HepG2 (cell line): ENCODE measurements at regions not wholly inside any gene's neighbourhood (a gene's known extent, or its start where the extent isn't known, plus 50 kb on each side); places are given as distances from the start of the nearest gene placed in this dataset.

ENCODE experiments used
- AKNA ChIP-seq: sonication (generic); formaldehyde crosslinking; IDR thresholded peaks from 2 replicates; pipeline ENCODE4 v1.4.0; 2020; ENCODE audit warnings: missing genetic modification reagents, borderline replicate concordance
- ATF3 ChIP-seq: sonication (generic); formaldehyde crosslinking; IDR thresholded peaks from 2 replicates; pipeline ENCODE4 v1.4.0; 2020; ENCODE audit warnings: missing genetic modification reagents
- CENPBD1 ChIP-seq: sonication (generic); formaldehyde crosslinking; IDR thresholded peaks from 2 replicates; pipeline ENCODE4 v1.8.0; 2022; ENCODE audit warnings: missing genetic modification reagents, low read depth, mild to moderate bottlenecking, borderline replicate concordance
- CHD2 ChIP-seq: IDR thresholded peaks from 2 replicates; pipeline ENCODE4 v1.6.1; 2011; ENCODE audit warnings: low read depth, low read length, improper control_type of control experiment
- CTCF ChIP-seq: sonication (generic); formaldehyde crosslinking; IDR thresholded peaks from 2 replicates; pipeline ENCODE4 v1.5.0; 2020; ENCODE audit warnings: mild to moderate bottlenecking, missing genetic modification reagents, moderate library complexity
- FOXA3 ChIP-seq: IDR thresholded peaks from 2 replicates; pipeline ENCODE4 v1.6.1; 2016; ENCODE audit warnings: missing genetic modification reagents, missing compliant biosample characterization
- NFKBIZ ChIP-seq: IDR thresholded peaks from 2 replicates; pipeline ENCODE4 v1.6.1; 2018; ENCODE audit warnings: missing genetic modification reagents, missing compliant biosample characterization
- PLSCR1 ChIP-seq: sonication (generic); formaldehyde crosslinking; IDR thresholded peaks from 2 replicates; pipeline ENCODE4 v1.5.0; 2020; ENCODE audit warnings: missing genetic modification reagents, mild to moderate bottlenecking, borderline replicate concordance
- ZBTB40 ChIP-seq, 2 experiments: fragments of 450-650 bp in 1 of 2; sonication (generic) in 1 of 2; formaldehyde crosslinking in 1 of 2; IDR thresholded peaks; 2 replicates each; pipeline versions ENCODE4 v1.6.1 to v1.8.0; 2016 to 2022; ENCODE audit warnings: antibody characterized with exemption in 1 of 2, mild to moderate bottlenecking in 1 of 2, missing genetic modification reagents in 1 of 2
- ZNF24 ChIP-seq: fragments of 450-650 bp; IDR thresholded peaks from 2 replicates; pipeline ENCODE4 v1.6.1; 2017; ENCODE audit warnings: antibody characterized with exemption, mild to moderate bottlenecking
- ZSCAN30 ChIP-seq: sonication (generic); formaldehyde crosslinking; IDR thresholded peaks from 2 replicates; pipeline ENCODE4 v1.5.0; 2020; ENCODE audit warnings: mild to moderate bottlenecking, missing genetic modification reagents

GRCh38 chr15:69760890-69761568 lies 308.4 kb downstream of the RPLP1 start:
- no peak for TF ChIP-seq ZNF24
- no peak for TF ChIP-seq PLSCR1
- TF ChIP-seq AKNA (CRISPR knock-in tag) = no peak
- TF ChIP-seq ZBTB40 (IDR thresholded peaks at IDR 0.05) = no peak
- no peak for TF ChIP-seq ZBTB40 (CRISPR knock-in tag; IDR thresholded peaks at IDR 0.05)
- no peak for TF ChIP-seq ATF3 (CRISPR knock-in tag)
- TF ChIP-seq ZSCAN30 (CRISPR knock-in tag) = no peak
- no peak for TF ChIP-seq FOXA3 (CRISPR knock-in tag)
- TF ChIP-seq CTCF (CRISPR knock-in tag) = no peak
- no peak for TF ChIP-seq NFKBIZ
- TF ChIP-seq CENPBD1 (CRISPR knock-in tag) = no peak
- TF ChIP-seq CHD2 = no peak
